SK-N-SH (cell line): ENCODE measurements at regions not wholly inside any gene's neighbourhood (a gene's known extent, or its start where the extent isn't known, plus 50 kb on each side); places are given as distances from the start of the nearest gene placed in this dataset.
"Not testable (repeated sequence)": the region's sequence is repeated elsewhere in the genome, so short reads cannot be mapped to it uniquely, and the experiment has no call there.

Source experiments
- CTCF ChIA-PET: fragments of 300-600, 350-600 bp; formaldehyde crosslinking; extraction: SDS; loops from one replicate; lab custom pipeline; 2021; lab: Yijun Ruan, JAX
- POLR2A ChIA-PET: fragments of 350-600 bp; sonication (Branson Sonifier 250); formaldehyde crosslinking; extraction: SDS; loops from one replicate; lab custom pipeline; 2020; ENCODE audit warnings: antibody characterized with exemption, inconsistent platforms; lab: Yijun Ruan, JAX
- DNase-seq: peaks from one replicate; pipeline ENCODE4 v3.0.0; 2012
- H2AFZ ChIP-seq: fragments of 200-600 bp; sonication (generic); 2 replicates; pipeline ENCODE4 v1.8.1; 2016; ENCODE audit warnings: antibody characterized with exemption, mild to moderate bottlenecking, low read depth
- H3F3A ChIP-seq: fragments of 200-600 bp; sonication (generic); replicated peaks from 2 replicates; pipeline ENCODE3; 2016; ENCODE audit warnings: antibody characterized with exemption, mild to moderate bottlenecking; ENCODE audit not compliant: insufficient read depth
- H3K27ac ChIP-seq, 2 experiments: fragments of 200-500 bp in 1 of 2; fragments of 200-600 bp in 1 of 2; sonication (Bioruptor generic) in 1 of 2; sonication (generic), shearing (Covaris generic) in 1 of 2; 2 replicates each; pipeline versions ENCODE4 v1.5.1 to v1.6.1; 2014 to 2016; ENCODE audit warnings: low read depth in 2 of 2, inconsistent platforms in 1 of 2, low read length in 1 of 2, mild to moderate bottlenecking in 1 of 2, mixed read lengths in 1 of 2
- H3K27me3 ChIP-seq: fragments of 200-600 bp; sonication (generic), shearing (Covaris generic); 2 replicates; pipeline ENCODE4 v1.6.1; 2016; ENCODE audit warnings: mixed run types; ENCODE audit not compliant: insufficient read depth
- H3K36me3 ChIP-seq, 2 experiments: fragments of 200-500 bp in 1 of 2; fragments of 200-600 bp in 1 of 2; sonication (Bioruptor generic) in 1 of 2; sonication (generic) in 1 of 2; replicated peaks in 1 of 2; 2 replicates each; pipeline versions ENCODE3 to v1.5.1; 2014 to 2016; ENCODE audit warnings: low read length in 1 of 2, mild to moderate bottlenecking in 1 of 2; ENCODE audit not compliant: insufficient read depth in 2 of 2, control insufficient read depth in 1 of 2
- H3K4me1 ChIP-seq, 2 experiments: fragments of 200-500 bp in 1 of 2; fragments of 200-600 bp in 1 of 2; sonication (Bioruptor generic) in 1 of 2; sonication (generic), shearing (Covaris generic) in 1 of 2; 2 replicates each; pipeline versions ENCODE4 v1.5.1 to v1.6.1; 2014 to 2016; ENCODE audit warnings: low read depth in 1 of 2, low read length in 1 of 2, mixed run types in 1 of 2; ENCODE audit not compliant: insufficient read depth in 2 of 2, control insufficient read depth in 1 of 2
- H3K4me2 ChIP-seq: fragments of 200-600 bp; sonication (generic), shearing (Covaris generic); 2 replicates; pipeline ENCODE4 v1.6.1; 2017; ENCODE audit warnings: mixed run types
- H3K4me3 ChIP-seq, 2 experiments: fragments of 200-500 bp in 1 of 2; fragments of 200-600 bp in 1 of 2; sonication (Bioruptor generic) in 1 of 2; sonication (generic), shearing (Covaris generic) in 1 of 2; 2 replicates each; pipeline versions ENCODE4 v1.5.1 to v1.8.1; 2014 to 2016; ENCODE audit warnings: low read depth in 2 of 2, inconsistent platforms in 1 of 2, low read length in 1 of 2, mild to moderate bottlenecking in 1 of 2, mixed read lengths in 1 of 2, moderate library complexity in 1 of 2
- H3K79me2 ChIP-seq: fragments of 200-600 bp; sonication (generic); 2 replicates; pipeline ENCODE4 v1.8.1; 2017; ENCODE audit warnings: mild to moderate bottlenecking; ENCODE audit not compliant: insufficient read depth
- H3K9ac ChIP-seq: fragments of 200-600 bp; sonication (generic); 2 replicates; pipeline ENCODE4 v1.6.1; 2017; ENCODE audit warnings: mixed run types
- H3K9me2 ChIP-seq: fragments of 200-600 bp; sonication (generic); 2 replicates; pipeline ENCODE4 v1.6.1; 2017; ENCODE audit warnings: mixed run types
- H3K9me3 ChIP-seq: fragments of 200-600 bp; sonication (generic); 2 replicates; pipeline ENCODE4 v1.6.1; 2017; ENCODE audit warnings: mixed run types, mild to moderate bottlenecking, moderate library complexity
- H4K20me1 ChIP-seq: fragments of 200-600 bp; sonication (generic); 2 replicates; pipeline ENCODE4 v1.6.1; 2017; ENCODE audit warnings: mild to moderate bottlenecking, mixed run types; ENCODE audit not compliant: insufficient read depth
- CHD2 ChIP-seq: fragments of 150-350 bp; IDR thresholded peaks from 2 replicates; pipeline ENCODE4 v1.6.1; 2018; ENCODE audit warnings: low read length; ENCODE audit not compliant: partially characterized antibody
- EZH2phosphoT487 ChIP-seq: fragments of 200-600 bp; sonication (generic); IDR thresholded peaks from 2 replicates; pipeline ENCODE4 v1.6.1; 2017; ENCODE audit warnings: low read depth, mixed run types, mild to moderate bottlenecking, antibody characterized with exemption, moderate library complexity, borderline replicate concordance
- FOSL2 ChIP-seq: IDR thresholded peaks from 2 replicates; pipeline ENCODE4 v1.4.0; 2012; ENCODE audit warnings: low read depth, mild to moderate bottlenecking, moderate library complexity, borderline replicate concordance
- GABPA ChIP-seq: IDR thresholded peaks from 2 replicates; pipeline ENCODE4 v1.4.0; 2012; ENCODE audit warnings: low read depth, mild to moderate bottlenecking
- MEF2A ChIP-seq: IDR thresholded peaks from 2 replicates; pipeline ENCODE4 v1.4.0; 2012; ENCODE audit warnings: low read depth, borderline replicate concordance
- NRF1 ChIP-seq: IDR thresholded peaks from 2 replicates; pipeline ENCODE4 v1.6.1; 2012; ENCODE audit warnings: low read depth, mild to moderate bottlenecking, low read length
- POLR2AphosphoS5 ChIP-seq: IDR thresholded peaks from 2 replicates; pipeline ENCODE4 v1.6.1; 2012; ENCODE audit warnings: low read depth, low read length
- RFX5 ChIP-seq: IDR thresholded peaks from 2 replicates; pipeline ENCODE4 v1.6.1; 2012; ENCODE audit warnings: mild to moderate bottlenecking, improper control_type of control experiment, low read length
- TAF1 ChIP-seq: IDR thresholded peaks from 2 replicates; pipeline ENCODE4 v1.6.1; 2012; ENCODE audit warnings: low read depth, mild to moderate bottlenecking, low read length, moderate library complexity, borderline replicate concordance
- TEAD4 ChIP-seq: IDR thresholded peaks from 2 replicates; pipeline ENCODE4 v1.4.0; 2012; ENCODE audit warnings: mild to moderate bottlenecking, borderline replicate concordance; ENCODE audit not compliant: insufficient read depth
- YY1 ChIP-seq: IDR thresholded peaks from 2 replicates; pipeline ENCODE4 v1.4.0; 2012; ENCODE audit warnings: low read depth, mild to moderate bottlenecking
- WGBS: methylation state at CpG from one replicate; pipeline ENCODE4 v1.1.6; 2017; ENCODE audit warnings: low lambda C conversion rate; 5-methylcytosine and 5-hydroxymethylcytosine counted together
- TF ChIP-seq, protein P1 (sequence below): IDR thresholded peaks from 2 replicates; pipeline ENCODE4 v1.4.0; 2012; ENCODE audit warnings: low read depth, borderline replicate concordance
- TF ChIP-seq, protein P2 (sequence below): IDR thresholded peaks from 2 replicates; pipeline ENCODE4 v1.6.1; 2012; ENCODE audit warnings: mild to moderate bottlenecking, low read depth, low read length, moderate library complexity
- TF ChIP-seq, protein P3 (sequence below): IDR thresholded peaks from 2 replicates; pipeline ENCODE4 v1.4.0; 2012; ENCODE audit warnings: low read depth

DNA sequence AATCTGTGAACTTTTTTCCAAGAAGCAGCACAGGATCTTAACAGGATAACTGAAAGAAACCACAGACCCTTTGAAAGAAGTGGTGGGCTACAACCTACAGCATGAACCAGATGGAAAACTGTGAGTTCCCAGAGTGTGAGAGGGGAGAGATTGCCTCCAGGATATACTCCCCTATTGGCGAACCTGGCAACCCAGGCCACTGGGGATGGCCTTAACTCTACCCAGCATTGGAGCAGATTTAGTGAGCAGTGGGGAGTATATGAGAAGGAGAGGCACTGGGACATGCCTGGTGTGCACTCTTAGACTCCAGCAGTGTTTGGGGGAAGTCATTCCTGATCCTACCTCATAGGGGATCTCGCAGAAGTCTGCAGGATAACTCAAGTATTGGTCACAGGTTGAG, 201.0 kb upstream of the TP63 start:
- H4K20me1 ChIP-seq = no peaks in the 10 kb centered on the region
- no peaks in the 10 kb centered on the region for H3K36me3 ChIP-seq
- H3K27me3 ChIP-seq = no peaks in the 10 kb centered on the region
- 18% methylated on average over 2 of the region's 2 CpGs for WGBS
- no peak overlapping the region for H3K27ac ChIP-seq
- CTCF ChIA-PET = no interaction called here
- no peak overlapping the region for H3K4me3 ChIP-seq
- POLR2A ChIA-PET = no interaction called here
- no peak overlapping the region for H3K4me2 ChIP-seq
- H2AFZ ChIP-seq = no peak overlapping the region
- H3K9me3 ChIP-seq = no peaks in the 10 kb centered on the region
- no peak overlapping the region for H3K9ac ChIP-seq
- TF ChIP-seq NRF1 (no peak), FOSL2 (no peak), CHD2 (no peak), TEAD4 (no peak), GABPA (no peak), EZH2phosphoT487 (no peak)
- TF ChIP-seq, protein P1, sequence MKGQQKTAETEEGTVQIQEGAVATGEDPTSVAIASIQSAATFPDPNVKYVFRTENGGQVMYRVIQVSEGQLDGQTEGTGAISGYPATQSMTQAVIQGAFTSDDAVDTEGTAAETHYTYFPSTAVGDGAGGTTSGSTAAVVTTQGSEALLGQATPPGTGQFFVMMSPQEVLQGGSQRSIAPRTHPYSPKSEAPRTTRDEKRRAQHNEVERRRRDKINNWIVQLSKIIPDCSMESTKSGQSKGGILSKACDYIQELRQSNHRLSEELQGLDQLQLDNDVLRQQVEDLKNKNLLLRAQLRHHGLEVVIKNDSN = no peak
- TF ChIP-seq, all 33 proteins: peak for 0
- no peaks in the 10 kb centered on the region for H3K79me2 ChIP-seq
- H3K4me1 ChIP-seq = no peaks in the 10 kb centered on the region
- H3K9me2 ChIP-seq = no peaks in the 10 kb centered on the region
- no peak for DNase-seq
- no peaks in the 10 kb centered on the region for H3F3A ChIP-seq

DNA sequence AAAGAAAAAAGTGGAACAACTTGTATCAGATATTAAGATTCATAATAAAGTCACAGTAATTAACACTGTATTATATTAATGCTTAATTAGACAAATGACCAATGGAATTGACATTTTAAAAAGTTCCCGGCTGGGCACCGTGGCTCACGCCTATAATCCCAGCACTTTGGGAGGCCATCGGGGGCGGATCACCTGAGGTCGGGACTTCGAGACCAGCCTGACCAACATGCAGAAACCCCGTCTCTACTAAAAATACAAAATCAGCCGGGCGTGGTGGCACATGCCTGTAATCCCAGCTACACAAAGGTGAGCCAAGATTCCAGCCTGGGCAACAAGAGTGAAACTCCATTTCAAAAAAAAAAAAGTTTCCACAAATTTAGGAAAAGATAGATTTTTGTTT, 188.9 kb upstream of the TP63 start:
- H3K36me3 ChIP-seq, CTCF ChIA-PET, H4K20me1 ChIP-seq, H3K4me2 ChIP-seq, H3K4me1 ChIP-seq, H3K79me2 ChIP-seq, H3K27me3 ChIP-seq, H3K9me3 ChIP-seq, H3K4me3 ChIP-seq, H3K27ac ChIP-seq, H3K9me2 ChIP-seq, H3K9ac ChIP-seq, DNase-seq, H3F3A ChIP-seq, H2AFZ ChIP-seq: not testable (repeated sequence)
- POLR2A ChIA-PET = interaction anchor here (0.7 kb wide), 1 partner anchor 184 kb away, joined by 4 read pairs; no protein-coding TSS in a partner anchor
- WGBS = 27% methylated on average over 10 of the region's 10 CpGs

DNA sequence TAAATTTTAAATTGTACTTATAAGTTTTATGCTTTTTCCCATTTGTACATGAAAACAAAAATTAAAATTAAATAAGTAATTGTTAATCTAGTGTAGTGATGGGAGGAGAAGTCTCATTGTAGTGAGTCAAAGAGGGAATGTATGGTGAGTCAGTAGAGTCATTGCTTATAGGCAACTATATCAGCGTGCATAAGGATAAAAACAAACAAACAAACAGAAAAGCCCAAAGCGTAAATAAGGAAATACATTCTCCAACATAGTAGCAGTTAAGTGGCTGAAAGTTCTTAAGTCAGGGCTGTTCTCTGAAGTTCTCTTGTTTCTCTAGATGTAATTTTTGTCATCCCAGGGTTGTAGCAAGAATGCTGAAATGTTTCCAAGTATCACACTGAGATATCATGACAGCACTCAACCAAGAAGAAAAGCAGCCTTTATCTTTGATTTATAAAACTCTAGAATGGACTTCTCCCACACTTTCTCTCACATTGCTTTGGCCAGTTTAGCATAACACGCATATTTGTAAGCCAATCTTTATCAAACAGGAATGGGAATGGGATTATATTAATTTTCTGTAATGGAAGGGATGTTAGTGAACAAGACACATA, 184.1 kb upstream of the TP63 start:
- no peak for DNase-seq
- Histone ChIP-seq H2AFZ (no peak overlapping the region), H3K4me1 (no peaks in the 10 kb centered on the region), H3F3A (no peaks in the 10 kb centered on the region), H3K4me2 (no peak overlapping the region), H3K4me3 (no peak overlapping the region), H3K9ac (no peak overlapping the region), H3K27me3 (no peaks in the 10 kb centered on the region), H3K27ac (no peak overlapping the region), H3K9me3 (no peaks in the 10 kb centered on the region), H3K79me2 (no peaks in the 10 kb centered on the region), H4K20me1 (no peaks in the 10 kb centered on the region), H3K36me3 (no peaks in the 10 kb centered on the region), H3K9me2 (no peaks in the 10 kb centered on the region)
- TF ChIP-seq MEF2A = no peak
- TF ChIP-seq, protein P2, sequence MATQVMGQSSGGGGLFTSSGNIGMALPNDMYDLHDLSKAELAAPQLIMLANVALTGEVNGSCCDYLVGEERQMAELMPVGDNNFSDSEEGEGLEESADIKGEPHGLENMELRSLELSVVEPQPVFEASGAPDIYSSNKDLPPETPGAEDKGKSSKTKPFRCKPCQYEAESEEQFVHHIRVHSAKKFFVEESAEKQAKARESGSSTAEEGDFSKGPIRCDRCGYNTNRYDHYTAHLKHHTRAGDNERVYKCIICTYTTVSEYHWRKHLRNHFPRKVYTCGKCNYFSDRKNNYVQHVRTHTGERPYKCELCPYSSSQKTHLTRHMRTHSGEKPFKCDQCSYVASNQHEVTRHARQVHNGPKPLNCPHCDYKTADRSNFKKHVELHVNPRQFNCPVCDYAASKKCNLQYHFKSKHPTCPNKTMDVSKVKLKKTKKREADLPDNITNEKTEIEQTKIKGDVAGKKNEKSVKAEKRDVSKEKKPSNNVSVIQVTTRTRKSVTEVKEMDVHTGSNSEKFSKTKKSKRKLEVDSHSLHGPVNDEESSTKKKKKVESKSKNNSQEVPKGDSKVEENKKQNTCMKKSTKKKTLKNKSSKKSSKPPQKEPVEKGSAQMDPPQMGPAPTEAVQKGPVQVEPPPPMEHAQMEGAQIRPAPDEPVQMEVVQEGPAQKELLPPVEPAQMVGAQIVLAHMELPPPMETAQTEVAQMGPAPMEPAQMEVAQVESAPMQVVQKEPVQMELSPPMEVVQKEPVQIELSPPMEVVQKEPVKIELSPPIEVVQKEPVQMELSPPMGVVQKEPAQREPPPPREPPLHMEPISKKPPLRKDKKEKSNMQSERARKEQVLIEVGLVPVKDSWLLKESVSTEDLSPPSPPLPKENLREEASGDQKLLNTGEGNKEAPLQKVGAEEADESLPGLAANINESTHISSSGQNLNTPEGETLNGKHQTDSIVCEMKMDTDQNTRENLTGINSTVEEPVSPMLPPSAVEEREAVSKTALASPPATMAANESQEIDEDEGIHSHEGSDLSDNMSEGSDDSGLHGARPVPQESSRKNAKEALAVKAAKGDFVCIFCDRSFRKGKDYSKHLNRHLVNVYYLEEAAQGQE = no peak
- no peak for TF ChIP-seq TAF1
- TF ChIP-seq POLR2AphosphoS5 = no peak
- no peak for TF ChIP-seq CHD2
- TF ChIP-seq YY1 = no peak
- TF ChIP-seq, protein P3, sequence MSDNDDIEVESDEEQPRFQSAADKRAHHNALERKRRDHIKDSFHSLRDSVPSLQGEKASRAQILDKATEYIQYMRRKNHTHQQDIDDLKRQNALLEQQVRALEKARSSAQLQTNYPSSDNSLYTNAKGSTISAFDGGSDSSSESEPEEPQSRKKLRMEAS = no peak
- TF ChIP-seq GABPA = no peak
- no peak for TF ChIP-seq EZH2phosphoT487
- no peak for TF ChIP-seq RFX5
- CTCF ChIA-PET = no interaction called here
- POLR2A ChIA-PET = no interaction called here
- 40% methylated on average over 3 of the region's 3 CpGs for WGBS
